Upper lobe of left lung (tissue), 4 donors: ENCODE measurements at regions not wholly inside any gene's neighbourhood (a gene's known extent, or its start where the extent isn't known, plus 50 kb on each side); places are given as distances from the start of the nearest gene placed in this dataset.

Experiments
- POLR2A ChIP-seq, 4 donors: fragments of 450-650 bp; IDR thresholded peaks; one replicate each; pipeline ENCODE4 v1.5.1; 2016 to 2017; ENCODE audit warnings: antibody characterized with exemption in 4 of 4, mild to moderate bottlenecking in 2 of 4
- TF ChIP-seq, protein P1 (sequence below), 6 experiments: fragments of 450-650 bp in 4 of 6; fragments of 200-600 bp in 2 of 6; sonication (generic) in 2 of 6; IDR thresholded peaks; one replicate each; pipeline ENCODE4 v1.5.1; 2016 to 2019; ENCODE audit warnings: antibody characterized with exemption in 6 of 6

DNA sequence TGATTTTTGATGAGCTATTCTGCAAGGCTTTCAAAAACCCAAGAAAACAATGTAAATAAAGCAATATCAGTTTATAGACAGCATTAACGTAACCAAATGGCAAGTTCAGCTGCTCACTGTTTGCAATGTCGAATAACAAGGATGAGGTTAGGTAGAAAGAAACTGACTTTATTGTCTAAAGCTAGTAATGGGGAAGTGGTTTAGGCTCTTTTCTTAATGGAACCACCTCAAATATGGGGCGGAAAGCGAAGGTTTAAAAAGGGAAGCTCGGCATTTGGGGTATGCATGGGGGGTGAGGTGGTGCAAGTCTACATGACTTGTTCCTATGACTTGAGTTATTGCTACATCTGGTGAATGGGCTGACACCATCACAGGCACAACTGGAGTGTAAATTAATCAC lies 1060.2 kb downstream of the NSUN3 start:
- no peak for TF ChIP-seq POLR2A (IDR thresholded peaks at IDR 0.05)
- TF ChIP-seq, protein P1, sequence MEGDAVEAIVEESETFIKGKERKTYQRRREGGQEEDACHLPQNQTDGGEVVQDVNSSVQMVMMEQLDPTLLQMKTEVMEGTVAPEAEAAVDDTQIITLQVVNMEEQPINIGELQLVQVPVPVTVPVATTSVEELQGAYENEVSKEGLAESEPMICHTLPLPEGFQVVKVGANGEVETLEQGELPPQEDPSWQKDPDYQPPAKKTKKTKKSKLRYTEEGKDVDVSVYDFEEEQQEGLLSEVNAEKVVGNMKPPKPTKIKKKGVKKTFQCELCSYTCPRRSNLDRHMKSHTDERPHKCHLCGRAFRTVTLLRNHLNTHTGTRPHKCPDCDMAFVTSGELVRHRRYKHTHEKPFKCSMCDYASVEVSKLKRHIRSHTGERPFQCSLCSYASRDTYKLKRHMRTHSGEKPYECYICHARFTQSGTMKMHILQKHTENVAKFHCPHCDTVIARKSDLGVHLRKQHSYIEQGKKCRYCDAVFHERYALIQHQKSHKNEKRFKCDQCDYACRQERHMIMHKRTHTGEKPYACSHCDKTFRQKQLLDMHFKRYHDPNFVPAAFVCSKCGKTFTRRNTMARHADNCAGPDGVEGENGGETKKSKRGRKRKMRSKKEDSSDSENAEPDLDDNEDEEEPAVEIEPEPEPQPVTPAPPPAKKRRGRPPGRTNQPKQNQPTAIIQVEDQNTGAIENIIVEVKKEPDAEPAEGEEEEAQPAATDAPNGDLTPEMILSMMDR (IDR thresholded peaks at IDR 0.05), result no peak
